A549 (cell line): ENCODE measurements at regions not wholly inside any gene's neighbourhood (a gene's known extent, or its start where the extent isn't known, plus 50 kb on each side); places are given as distances from the start of the nearest gene placed in this dataset.

ENCODE experiments used
- CHD4 ChIP-seq: fragments of 200-600 bp; sonication (generic); IDR thresholded peaks from 2 replicates; pipeline ENCODE4 v1.6.1; 2016; ENCODE audit warnings: antibody characterized with exemption, mild to moderate bottlenecking, borderline replicate concordance
- HOXA7 ChIP-seq: fragments of 250-450 bp; sonication (Bioruptor Pico); IDR thresholded peaks from 2 replicates; pipeline ENCODE4 v1.5.0; 2020; ENCODE audit warnings: mild to moderate bottlenecking, moderate library complexity
- JUN ChIP-seq, 2 experiments: fragments of >200 bp; sonication (Bioruptor Twin); formaldehyde crosslinking; IDR thresholded peaks; 2 replicates in 1 of 2; 3 replicates in 1 of 2; pipeline ENCODE4 v1.6.1; 2016 to 2017
- JUNB ChIP-seq: fragments of >200 bp; sonication (Bioruptor Twin); formaldehyde crosslinking; IDR thresholded peaks from 2 replicates; pipeline ENCODE4 v1.6.1; 2016
- POLR2A ChIP-seq: IDR thresholded peaks from 2 replicates; pipeline ENCODE4 v1.6.1; 2012; ENCODE audit warnings: mild to moderate bottlenecking, low read length
- TF ChIP-seq, protein P1 (sequence below): fragments of 450-650 bp; IDR thresholded peaks from 2 replicates; pipeline ENCODE4 v1.6.1; 2014; ENCODE audit warnings: antibody characterized with exemption
- TF ChIP-seq, protein P2 (sequence below): fragments of >200 bp; sonication (Bioruptor Twin); formaldehyde crosslinking; IDR thresholded peaks from 3 replicates; pipeline ENCODE4 v1.5.1; 2016
- TF ChIP-seq, protein P3 (sequence below): fragments of 250-450 bp; sonication (Bioruptor Pico); IDR thresholded peaks from 2 replicates; pipeline ENCODE4 v1.5.0; 2021; ENCODE audit warnings: mild to moderate bottlenecking, moderate library complexity, borderline replicate concordance

DNA sequence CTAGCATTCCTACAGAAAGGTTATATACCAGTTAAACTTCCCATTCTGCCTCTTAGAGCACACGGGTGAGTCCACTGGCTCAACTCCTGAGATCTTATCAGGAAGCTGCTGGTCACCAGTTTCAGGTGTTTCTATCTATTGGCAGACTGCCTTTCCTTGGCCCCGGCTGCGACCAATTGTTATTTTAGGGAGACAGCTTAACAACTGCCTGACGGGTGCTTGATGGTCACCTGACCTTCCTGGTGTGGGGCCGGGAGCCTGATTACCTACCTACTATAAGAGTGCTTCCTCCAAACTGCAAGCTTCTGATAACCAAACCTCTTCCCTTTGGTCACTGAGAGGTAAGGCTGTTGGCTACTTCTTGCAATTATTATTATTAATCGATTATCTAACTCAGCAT lies 122.1 kb upstream of the XIRP2 start:
- TF ChIP-seq CHD4 (no peak), POLR2A (no peak), JUN (IDR thresholded peaks at IDR 0.05) (no peak), HOXA7 (CRISPR knock-in tag) (no peak), JUNB (no peak)
- TF ChIP-seq, protein P1, sequence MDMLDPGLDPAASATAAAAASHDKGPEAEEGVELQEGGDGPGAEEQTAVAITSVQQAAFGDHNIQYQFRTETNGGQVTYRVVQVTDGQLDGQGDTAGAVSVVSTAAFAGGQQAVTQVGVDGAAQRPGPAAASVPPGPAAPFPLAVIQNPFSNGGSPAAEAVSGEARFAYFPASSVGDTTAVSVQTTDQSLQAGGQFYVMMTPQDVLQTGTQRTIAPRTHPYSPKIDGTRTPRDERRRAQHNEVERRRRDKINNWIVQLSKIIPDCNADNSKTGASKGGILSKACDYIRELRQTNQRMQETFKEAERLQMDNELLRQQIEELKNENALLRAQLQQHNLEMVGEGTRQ: no peak
- TF ChIP-seq, protein P2, sequence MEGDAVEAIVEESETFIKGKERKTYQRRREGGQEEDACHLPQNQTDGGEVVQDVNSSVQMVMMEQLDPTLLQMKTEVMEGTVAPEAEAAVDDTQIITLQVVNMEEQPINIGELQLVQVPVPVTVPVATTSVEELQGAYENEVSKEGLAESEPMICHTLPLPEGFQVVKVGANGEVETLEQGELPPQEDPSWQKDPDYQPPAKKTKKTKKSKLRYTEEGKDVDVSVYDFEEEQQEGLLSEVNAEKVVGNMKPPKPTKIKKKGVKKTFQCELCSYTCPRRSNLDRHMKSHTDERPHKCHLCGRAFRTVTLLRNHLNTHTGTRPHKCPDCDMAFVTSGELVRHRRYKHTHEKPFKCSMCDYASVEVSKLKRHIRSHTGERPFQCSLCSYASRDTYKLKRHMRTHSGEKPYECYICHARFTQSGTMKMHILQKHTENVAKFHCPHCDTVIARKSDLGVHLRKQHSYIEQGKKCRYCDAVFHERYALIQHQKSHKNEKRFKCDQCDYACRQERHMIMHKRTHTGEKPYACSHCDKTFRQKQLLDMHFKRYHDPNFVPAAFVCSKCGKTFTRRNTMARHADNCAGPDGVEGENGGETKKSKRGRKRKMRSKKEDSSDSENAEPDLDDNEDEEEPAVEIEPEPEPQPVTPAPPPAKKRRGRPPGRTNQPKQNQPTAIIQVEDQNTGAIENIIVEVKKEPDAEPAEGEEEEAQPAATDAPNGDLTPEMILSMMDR: no peak
- TF ChIP-seq, protein P3, sequence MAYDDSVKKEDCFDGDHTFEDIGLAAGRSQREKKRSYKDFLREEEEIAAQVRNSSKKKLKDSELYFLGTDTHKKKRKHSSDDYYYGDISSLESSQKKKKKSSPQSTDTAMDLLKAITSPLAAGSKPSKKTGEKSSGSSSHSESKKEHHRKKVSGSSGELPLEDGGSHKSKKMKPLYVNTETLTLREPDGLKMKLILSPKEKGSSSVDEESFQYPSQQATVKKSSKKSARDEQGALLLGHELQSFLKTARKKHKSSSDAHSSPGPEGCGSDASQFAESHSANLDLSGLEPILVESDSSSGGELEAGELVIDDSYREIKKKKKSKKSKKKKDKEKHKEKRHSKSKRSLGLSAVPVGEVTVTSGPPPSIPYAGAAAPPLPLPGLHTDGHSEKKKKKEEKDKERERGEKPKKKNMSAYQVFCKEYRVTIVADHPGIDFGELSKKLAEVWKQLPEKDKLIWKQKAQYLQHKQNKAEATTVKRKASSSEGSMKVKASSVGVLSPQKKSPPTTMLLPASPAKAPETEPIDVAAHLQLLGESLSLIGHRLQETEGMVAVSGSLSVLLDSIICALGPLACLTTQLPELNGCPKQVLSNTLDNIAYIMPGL (CRISPR knock-in tag): no peak
